DOHH2 (cell line): ENCODE measurements at regions not wholly inside any gene's neighbourhood (a gene's known extent, or its start where the extent isn't known, plus 50 kb on each side); places are given as distances from the start of the nearest gene placed in this dataset.

ENCODE experiments used
- CTCF ChIP-seq: fragments of 200-600 bp; sonication (generic); IDR thresholded peaks from one replicate; pipeline ENCODE4 v1.5.1; 2014; ENCODE audit warnings: antibody characterized with exemption, mild to moderate bottlenecking, low read depth, low read length; ENCODE audit not compliant: poor library complexity, severe bottlenecking
- EZH2phosphoT487 ChIP-seq: fragments of 200-600 bp; sonication (generic); IDR thresholded peaks from 2 replicates; pipeline ENCODE4 v1.6.1; 2017; ENCODE audit warnings: borderline replicate concordance, mild to moderate bottlenecking, antibody characterized with exemption, low read length, moderate library complexity, mixed read lengths

GRCh38 chrX:109940411-109940810 lies 62.5 kb upstream of the TMEM164 start:
- TF ChIP-seq CTCF (no peak), EZH2phosphoT487 (no peak)
